Posterior vena cava (tissue), 2 donors: ENCODE measurements at regions not wholly inside any gene's neighbourhood (a gene's known extent, or its start where the extent isn't known, plus 50 kb on each side); places are given as distances from the start of the nearest gene placed in this dataset.

ENCODE experiments used
- DNase-seq: peaks from one replicate; pipeline ENCODE4 v3.0.0-alpha.2; 2020; ENCODE audit warnings: low spot score
- intact Hi-C, 2 donors: fragments of 100-400 bp; cut with DNase I; formaldehyde crosslinking; loops; one replicate each; pipeline versions ENCODE4 v1.14.1 to v1.14.2; 2022 to 2023
- donor health status: DM: yes; HTN: yes; CAD: no.
- donor health status: DM: yes; HTN: yes; CAD: no.

DNA sequence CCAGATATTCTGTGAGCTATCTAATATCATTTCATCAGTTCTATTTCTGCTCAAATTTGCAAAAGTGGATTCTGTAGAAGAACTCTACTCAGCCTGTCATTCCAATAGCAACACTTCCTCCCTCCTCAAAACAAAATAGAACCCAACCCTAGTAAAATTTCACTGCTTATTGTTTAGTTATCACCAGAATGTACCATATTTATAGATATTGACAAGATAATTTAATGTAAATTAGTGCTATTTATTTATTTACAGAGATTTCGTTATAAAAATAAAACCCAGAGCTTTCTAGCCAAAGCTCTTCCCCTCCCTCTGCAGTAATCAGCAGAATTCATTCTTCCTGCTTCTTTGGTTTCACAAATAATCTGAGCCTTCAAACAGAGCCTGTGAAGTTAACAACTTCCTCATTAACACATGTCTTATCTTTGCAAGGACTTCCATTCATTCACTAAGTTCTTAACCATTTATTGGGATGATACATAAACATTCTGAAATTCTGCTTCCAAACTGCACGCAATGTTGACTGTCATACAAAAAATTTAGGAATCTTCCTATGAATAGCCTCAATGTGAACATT, 73.7 kb upstream of the PJA2 start:
- DNase-seq, result no peak
- intact Hi-C loops, result no loop called here

DNA sequence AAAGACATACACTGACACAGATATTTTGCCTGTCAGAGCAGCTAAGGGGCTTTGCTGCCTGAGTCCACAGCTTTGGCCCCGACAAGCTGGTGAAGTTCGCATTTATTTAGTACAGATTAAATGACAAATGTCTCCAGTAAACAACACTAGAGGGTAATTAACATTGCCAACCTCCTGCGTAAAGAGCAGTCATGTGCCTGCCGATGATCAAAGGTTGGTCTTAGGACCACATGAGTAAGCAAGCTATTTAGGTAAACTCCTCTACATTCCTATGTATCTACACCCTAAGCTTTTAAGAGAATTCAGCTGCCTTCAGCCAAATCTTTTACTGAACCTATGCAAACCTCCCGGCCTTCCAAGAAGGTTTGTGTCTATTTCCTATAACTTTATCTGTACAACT, 73.0 kb upstream of the PJA2 start:
- intact Hi-C loops, result no loop called here
- no peak for DNase-seq

DNA sequence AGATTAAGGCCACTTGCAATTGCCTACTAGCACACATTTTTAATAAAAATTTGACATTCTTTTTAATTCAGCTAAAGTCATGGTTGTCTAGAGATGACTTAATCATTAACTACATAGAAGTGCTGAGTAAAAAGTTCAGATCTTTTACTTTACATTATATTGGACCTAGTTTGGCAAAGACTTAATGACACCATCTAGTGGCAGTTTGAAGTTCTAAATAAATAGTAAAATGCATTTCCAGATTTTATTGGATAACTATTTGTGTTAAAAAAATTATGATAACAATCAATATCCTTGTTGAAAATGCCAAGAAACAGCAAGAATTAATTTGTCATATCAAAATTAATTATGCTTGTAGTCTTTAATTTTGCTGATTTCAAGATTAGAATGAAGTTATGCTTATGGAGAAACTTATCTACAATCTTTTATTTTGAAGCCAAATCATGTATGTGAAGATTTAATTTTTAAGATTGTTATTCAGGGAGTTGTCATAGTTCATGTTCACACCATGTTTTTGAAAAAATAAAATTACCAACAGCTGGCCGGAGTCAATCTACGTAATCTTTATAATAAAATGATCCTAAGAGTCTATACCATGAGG, 69.6 kb upstream of the PJA2 start:
- no peak for DNase-seq
- intact Hi-C loops, result no loop called here

DNA sequence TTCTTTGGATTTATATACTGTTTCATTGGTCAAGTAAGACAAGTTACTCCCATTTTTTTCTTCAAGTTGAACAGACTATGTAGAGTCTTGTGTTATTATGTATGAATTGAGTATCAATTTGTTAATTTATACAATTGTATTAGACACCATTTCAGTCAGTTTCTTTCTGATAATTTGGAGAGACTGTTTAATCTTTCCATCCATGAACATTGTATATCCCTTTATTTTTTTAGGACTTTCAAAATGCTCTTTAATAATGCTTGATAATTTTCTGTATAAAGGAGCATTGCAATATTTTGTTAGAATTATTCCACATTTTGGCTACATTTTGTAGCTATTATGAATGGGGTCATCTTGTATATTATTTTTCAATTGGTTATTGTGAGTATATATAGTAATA, 69.1 kb upstream of the PJA2 start:
- no peak for DNase-seq
- intact Hi-C loops, result no loop called here

DNA sequence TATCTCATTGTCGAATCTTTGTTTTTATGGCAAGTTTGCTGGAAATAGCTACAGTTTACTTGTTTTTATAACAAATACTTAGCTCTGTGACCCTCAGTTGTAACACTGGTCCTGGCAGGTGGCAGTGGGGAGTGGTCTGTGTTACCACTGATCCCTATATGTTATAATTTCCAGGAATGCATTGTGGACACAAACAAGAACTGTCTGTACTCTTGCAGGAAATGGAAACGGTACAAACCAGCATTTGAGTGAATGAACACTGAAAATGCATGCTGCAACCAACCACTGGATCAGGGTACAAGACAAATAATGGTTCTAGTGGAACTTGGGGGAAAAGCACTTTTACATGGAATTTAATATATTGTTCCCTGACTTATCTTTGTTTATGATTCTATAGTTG, 66.5 kb upstream of the PJA2 start:
- intact Hi-C loops, result no loop called here
- DNase-seq, result no peak

DNA sequence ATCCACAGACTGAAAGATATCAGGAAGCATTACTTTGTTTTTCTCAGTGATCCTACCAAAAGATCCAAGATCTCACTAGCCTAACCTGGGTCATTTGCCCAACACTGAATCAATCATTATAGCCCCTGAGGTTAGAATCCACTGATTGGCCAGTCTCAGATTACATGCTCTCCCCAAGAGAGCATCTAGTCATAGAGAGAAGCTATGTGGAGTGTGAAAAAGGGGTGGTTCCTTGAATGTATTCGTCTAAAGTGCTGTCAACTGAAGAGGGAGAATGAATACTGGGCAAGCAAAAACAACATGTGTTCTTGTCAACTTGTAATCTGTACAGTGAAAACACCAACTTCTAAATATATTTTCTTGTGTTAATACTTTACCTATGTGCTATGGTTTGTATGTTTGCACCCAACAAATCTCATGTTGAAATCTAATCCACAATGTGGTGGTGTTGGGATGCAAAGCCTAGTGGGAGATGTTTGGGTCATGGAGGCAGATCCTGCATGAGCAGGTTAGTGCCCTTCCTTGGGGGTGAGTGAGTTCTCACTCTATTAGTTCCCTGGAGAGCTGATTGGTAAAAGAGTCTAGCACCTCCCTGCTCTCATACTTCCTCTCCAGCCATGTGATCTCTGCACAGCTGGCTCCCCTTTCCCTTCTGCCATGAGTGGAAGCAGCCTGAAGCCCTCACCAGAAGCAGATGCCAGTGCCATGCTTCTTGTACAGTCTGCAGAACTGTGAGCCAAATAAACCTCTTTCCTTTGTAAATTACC, 60.3 kb upstream of the PJA2 start:
- intact Hi-C loops, result no loop called here
- DNase-seq, result no peak

DNA sequence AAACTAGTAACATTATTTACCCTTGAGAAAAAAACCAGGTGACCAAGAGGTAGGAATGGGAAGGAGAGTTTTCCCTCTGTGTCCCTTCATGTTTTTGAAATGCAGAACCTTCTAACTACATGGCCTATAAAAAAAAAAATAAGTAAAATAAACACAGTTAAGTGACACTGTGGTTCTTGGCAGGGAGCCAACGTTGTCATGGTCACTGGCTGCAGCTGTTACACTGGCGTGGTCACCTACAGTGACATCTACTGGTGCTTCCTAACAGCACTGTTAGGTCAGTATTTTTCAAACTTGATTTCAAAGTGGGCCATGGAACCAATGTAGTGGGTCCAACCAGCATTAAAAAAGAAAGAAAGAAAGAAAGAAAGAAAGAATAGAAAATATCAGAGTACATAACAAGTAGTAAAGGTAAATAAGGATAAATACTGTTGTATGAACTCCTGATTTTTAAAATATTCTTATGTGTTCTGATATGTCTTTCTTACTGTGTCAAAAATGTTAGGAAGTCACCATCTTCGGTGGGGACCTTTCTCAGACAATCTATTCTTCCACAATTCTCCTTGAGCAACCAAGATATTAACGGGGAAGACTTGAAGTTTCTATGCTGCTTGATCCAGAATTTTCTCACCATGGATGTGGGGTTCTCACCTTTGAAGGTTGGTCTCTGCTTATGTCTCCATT, 59.1 kb upstream of the PJA2 start:
- intact Hi-C loops, result no loop called here
- DNase-seq, result peak; percentile 99

DNA sequence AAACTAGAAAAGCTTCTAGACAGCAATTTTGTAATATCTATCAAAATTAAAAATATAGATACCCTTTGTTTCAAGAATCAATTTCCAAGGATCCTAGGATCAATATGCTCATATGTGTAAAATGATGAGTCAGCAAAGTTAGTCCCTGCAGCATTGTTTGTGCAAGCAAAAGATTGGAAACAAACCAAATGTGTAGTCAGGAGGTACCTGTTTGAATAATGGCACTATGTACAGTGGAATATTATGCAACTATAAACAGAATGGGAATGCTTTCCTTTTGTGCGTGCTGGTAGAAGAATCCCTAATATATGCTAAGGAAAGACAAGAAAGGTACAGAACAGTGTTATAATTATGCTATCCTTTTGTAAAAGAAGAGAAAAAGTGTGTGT, 58.5 kb upstream of the PJA2 start:
- DNase-seq, result no peak
- intact Hi-C loops, result no loop called here

DNA sequence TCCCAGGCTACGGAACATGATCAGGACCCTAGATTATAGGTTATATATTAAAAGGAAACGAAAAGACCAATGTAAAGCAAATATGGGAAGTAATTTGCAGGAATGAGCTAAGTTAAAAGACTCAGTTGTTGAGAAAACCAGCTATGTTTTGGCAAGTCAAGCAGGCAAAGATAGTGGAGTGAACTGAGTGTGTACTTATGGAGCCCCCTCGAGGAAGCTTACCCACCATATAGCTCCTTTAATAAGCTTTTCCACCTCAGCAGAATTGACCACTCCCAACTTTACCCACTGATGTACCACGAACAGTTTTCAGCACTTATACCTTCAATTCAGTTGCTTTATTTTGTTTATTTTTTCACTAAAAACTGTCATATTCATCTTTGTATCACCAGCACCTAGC, 57.3 kb upstream of the PJA2 start:
- intact Hi-C loops, result loop anchor here in 1 of 2 donors (2.0 kb wide), 1 partner anchor 68 kb away; no protein-coding TSS in a partner anchor
- no peak for DNase-seq
